ENCODE measurements at regions not wholly inside any gene's neighbourhood (a gene's known extent, or its start where the extent isn't known, plus 50 kb on each side); places are given as distances from the start of the nearest gene placed in this dataset.

DNA sequence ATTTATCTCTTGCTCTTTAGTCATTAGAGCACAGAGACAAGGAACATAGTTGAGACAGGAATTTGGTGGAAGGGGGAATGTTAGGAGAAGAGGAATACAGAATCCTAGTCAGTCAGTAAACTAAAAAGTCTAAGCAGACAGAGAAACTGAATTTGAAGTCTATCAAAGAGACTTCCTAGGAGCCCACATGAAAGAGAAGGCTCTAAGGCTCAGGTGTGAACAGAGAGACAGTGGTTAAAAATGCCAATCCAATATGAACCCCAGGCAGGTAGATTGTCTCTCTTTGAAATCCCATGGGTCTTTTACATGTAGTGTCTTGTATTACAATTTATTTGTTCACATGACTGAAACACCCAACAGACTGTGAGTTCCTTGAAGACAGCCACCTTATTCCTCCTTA lies 77.8 kb upstream of the NFKB1 start:
- no peak overlapping the region for H3K4me3 Mint-ChIP-seq
- TF ChIP-seq, protein P1, sequence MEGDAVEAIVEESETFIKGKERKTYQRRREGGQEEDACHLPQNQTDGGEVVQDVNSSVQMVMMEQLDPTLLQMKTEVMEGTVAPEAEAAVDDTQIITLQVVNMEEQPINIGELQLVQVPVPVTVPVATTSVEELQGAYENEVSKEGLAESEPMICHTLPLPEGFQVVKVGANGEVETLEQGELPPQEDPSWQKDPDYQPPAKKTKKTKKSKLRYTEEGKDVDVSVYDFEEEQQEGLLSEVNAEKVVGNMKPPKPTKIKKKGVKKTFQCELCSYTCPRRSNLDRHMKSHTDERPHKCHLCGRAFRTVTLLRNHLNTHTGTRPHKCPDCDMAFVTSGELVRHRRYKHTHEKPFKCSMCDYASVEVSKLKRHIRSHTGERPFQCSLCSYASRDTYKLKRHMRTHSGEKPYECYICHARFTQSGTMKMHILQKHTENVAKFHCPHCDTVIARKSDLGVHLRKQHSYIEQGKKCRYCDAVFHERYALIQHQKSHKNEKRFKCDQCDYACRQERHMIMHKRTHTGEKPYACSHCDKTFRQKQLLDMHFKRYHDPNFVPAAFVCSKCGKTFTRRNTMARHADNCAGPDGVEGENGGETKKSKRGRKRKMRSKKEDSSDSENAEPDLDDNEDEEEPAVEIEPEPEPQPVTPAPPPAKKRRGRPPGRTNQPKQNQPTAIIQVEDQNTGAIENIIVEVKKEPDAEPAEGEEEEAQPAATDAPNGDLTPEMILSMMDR (IDR thresholded peaks at IDR 0.05): no peak

DNA sequence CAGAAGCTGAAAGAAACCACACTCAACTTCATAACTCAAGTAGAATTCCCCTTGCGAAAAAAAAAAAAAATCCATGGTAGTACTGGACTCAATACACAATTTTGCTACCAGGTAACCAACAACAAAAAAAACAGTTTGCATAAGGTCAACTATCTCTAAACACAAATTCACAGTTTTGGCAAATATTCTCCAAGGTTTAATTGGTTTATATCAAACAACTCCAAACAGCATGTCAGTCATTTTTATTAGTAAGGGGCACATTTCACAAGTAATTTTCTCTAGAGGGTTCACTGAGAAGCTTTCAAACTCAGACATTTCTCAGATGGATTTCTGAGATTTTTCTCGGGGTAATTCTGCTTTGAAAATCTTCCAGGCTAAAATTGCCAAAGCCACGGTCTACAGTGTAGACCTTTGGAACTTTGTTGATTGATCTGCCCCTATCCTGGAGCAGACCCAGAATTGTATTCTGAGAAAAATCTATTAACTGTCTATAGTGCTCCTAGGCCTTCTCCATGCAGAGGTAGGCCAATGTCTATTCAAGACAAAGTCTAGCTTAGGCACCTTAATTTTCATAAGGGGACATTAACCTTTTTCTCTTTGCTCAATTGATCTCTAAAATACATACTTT lies 73.7 kb upstream of the NFKB1 start:
- no peaks in the 10 kb centered on the region for H3K36me3 Mint-ChIP-seq (ENCODE audit: low read depth)
- no peaks in the 10 kb centered on the region for H3K27me3 Mint-ChIP-seq (ENCODE audit: insufficient read depth)
- TF ChIP-seq, protein P1 (IDR thresholded peaks at IDR 0.05): no peak
- H3K4me3 Mint-ChIP-seq: no peak overlapping the region
- H3K9me3 Mint-ChIP-seq: no peaks in the 10 kb centered on the region
- no peak overlapping the region for H3K27ac Mint-ChIP-seq
- no peak for DNase-seq
- peaks cover 21% of the 10 kb centered on the region for H3K4me1 Mint-ChIP-seq (ENCODE audit: low read depth)

More for the DNA sequence above, 77.8 kb upstream of the NFKB1 start:
- Mint-ChIP-seq H3K36me3 (ENCODE audit: low read depth) (no peaks in the 10 kb centered on the region), H3K27me3 (ENCODE audit: insufficient read depth) (peaks cover under 1% of the 10 kb centered on the region), H3K9me3 (no peaks in the 10 kb centered on the region), H3K27ac (no peak overlapping the region), H3K4me1 (ENCODE audit: low read depth) (peaks cover 8% of the 10 kb centered on the region)
- DNase-seq: no peak

DNA sequence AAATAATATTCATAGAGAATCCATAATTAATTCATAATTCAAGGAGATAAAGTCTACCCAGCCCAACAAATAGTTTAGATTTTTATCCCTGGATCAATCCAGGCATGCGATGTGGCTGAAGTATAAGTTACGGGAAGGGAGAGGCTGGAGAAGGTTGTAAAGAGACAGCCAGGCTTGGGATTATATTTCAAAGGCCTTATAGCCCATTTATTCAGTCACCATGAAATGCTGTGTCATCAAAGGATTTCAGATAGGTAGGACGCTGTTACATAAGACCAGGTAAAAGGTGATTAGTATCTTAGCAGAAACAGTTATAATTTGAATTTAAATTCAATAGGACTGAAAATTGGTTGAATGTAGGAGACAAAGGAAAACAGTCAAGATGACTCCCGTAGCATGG lies 73.0 kb upstream of the NFKB1 start:
- Mint-ChIP-seq H3K27me3 (ENCODE audit: insufficient read depth) (no peaks in the 10 kb centered on the region), H3K4me3 (no peak overlapping the region)

DNA sequence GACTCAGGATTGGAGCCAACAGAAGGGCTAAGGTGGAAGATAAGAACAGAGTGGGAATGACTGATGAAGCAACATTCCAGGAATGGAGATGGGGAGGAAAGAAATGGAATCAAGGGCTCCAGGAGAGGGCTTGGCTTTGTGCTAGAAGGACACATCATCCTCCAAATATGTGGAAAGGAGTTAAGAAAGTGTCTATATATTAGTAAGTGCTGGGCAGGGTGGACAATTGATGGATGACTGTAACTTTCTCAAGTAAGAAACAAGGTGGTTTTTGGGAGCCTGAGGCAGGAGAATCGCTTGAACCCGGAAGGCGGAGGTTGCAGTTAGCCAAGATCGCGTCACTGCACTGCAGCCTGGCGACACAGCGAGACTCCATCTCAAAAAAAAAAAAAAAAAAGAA lies 71.6 kb upstream of the NFKB1 start:
- DNase-seq: peak; percentile 82
- Mint-ChIP-seq H3K27me3 (ENCODE audit: insufficient read depth) (0 out of 2 replicates have a peak, but pooled peaks cover 1% of the 10 kb centered on the region), H3K4me1 (ENCODE audit: low read depth) (peaks cover 21% of the 10 kb centered on the region), H3K27ac (peak overlapping the region; percentile 71), H3K4me3 (peak overlapping the region; percentile 64), H3K9me3 (peaks cover 2% of the 10 kb centered on the region; the same call in 1 of the 2 replicates), H3K36me3 (ENCODE audit: low read depth) (peaks cover 3% of the 10 kb centered on the region; the same call in 1 of the 2 replicates)
- TF ChIP-seq, protein P1 (IDR thresholded peaks at IDR 0.05): no peak

More for the DNA sequence above, 73.0 kb upstream of the NFKB1 start:
- Mint-ChIP-seq H3K9me3 (no peaks in the 10 kb centered on the region), H3K27ac (no peak overlapping the region), H3K4me1 (ENCODE audit: low read depth) (peaks cover 21% of the 10 kb centered on the region), H3K36me3 (ENCODE audit: low read depth) (no peaks in the 10 kb centered on the region)
- TF ChIP-seq, protein P1 (IDR thresholded peaks at IDR 0.05): no peak
- DNase-seq: no peak

DNA sequence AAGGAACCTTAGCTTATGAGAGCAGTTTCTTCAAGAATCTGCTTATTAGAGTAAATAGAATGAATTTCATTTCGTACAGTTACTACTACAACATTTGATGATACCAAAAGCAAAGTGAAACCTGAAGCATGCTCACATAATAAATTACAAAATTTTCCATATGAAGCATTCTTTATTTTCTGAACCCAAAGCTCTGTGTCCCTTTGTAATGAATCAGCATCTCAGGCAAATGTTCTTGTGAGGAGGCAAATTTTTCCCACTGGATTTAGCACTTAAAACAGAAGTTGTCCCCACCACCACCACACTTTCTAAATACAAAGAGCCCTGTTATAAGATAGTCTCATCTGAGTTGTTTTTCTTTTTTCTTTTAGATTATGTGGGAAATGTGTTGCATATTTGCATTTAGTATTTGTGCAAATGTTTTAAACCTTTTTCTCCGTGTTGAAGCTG lies 70.7 kb upstream of the NFKB1 start:
- Mint-ChIP-seq H3K27ac (peak overlapping the region; percentile 71), H3K36me3 (ENCODE audit: low read depth) (peaks cover 6% of the 10 kb centered on the region; the same call in 1 of the 2 replicates), H3K27me3 (ENCODE audit: insufficient read depth) (0 out of 2 replicates have a peak, but pooled peaks cover 1% of the 10 kb centered on the region), H3K4me3 (peak overlapping the region; percentile 94), H3K4me1 (ENCODE audit: low read depth) (peaks cover 21% of the 10 kb centered on the region), H3K9me3 (peaks cover 5% of the 10 kb centered on the region; the same call in 1 of the 2 replicates)
- TF ChIP-seq, protein P1 (IDR thresholded peaks at IDR 0.05): no peak
- no peak for DNase-seq
